Esophagus squamous epithelium (tissue), 5 donors: ENCODE measurements at regions not wholly inside any gene's neighbourhood (a gene's known extent, or its start where the extent isn't known, plus 50 kb on each side); places are given as distances from the start of the nearest gene placed in this dataset.

Experiments
- DNase-seq: peaks from one replicate; lab custom pipeline; 2025; lab: John Stamatoyannopoulos, UW
- H3K27ac ChIP-seq, 4 donors: fragments of 200-600 bp; sonication (generic); one replicate each; pipeline ENCODE4 v1.5.1; 2016 to 2019; ENCODE audit warnings: mild to moderate bottlenecking in 1 of 4
- H3K27me3 ChIP-seq, 4 donors: fragments of 200-600 bp; sonication (generic); 1 replicate in 3 of 4; 2 replicates in 1 of 4; pipeline versions ENCODE4 v1.5.1 to v1.6.0; 2017 to 2021; ENCODE audit warnings: antibody characterized with exemption in 1 of 4
- H3K36me3 ChIP-seq, 3 donors: fragments of 200-600 bp; sonication (generic); one replicate each; pipeline ENCODE4 v1.5.1; 2016 to 2019
- H3K4me1 ChIP-seq, 3 donors: fragments of 200-600 bp; sonication (generic); one replicate each; pipeline ENCODE4 v1.5.1; 2017 to 2019
- H3K4me3 ChIP-seq, 4 donors: fragments of 200-600 bp; sonication (generic); 1 replicate in 3 of 4; 2 replicates in 1 of 4; pipeline ENCODE4 v1.5.1; 2016 to 2019; ENCODE audit warnings: mild to moderate bottlenecking in 2 of 4, moderate library complexity in 1 of 4
- H3K9me3 ChIP-seq, 3 donors: fragments of 200-600 bp; sonication (generic); one replicate each; pipeline ENCODE4 v1.5.1; 2016 to 2019
- POLR2A ChIP-seq, 4 donors: fragments of 450-650 bp; IDR thresholded peaks; one replicate each; pipeline ENCODE4 v1.6.1; 2017; ENCODE audit warnings: antibody characterized with exemption in 4 of 4, mild to moderate bottlenecking in 4 of 4, moderate library complexity in 3 of 4
- WGBS, 2 donors: methylation state at CpG; one replicate each; pipeline ENCODE4 v1.1.5; 2018; 5-methylcytosine and 5-hydroxymethylcytosine counted together
- intact Hi-C: fragments of 100-400 bp; cut with DNase I; formaldehyde crosslinking; loops from one replicate; pipeline ENCODE4 v1.15.0; 2022
- TF ChIP-seq, protein P1 (sequence below), 6 experiments: fragments of 450-650 bp in 4 of 6; fragments of 200-600 bp in 2 of 6; sonication (generic) in 2 of 6; IDR thresholded peaks; one replicate each; pipeline ENCODE4 v1.5.1; 2016 to 2019; ENCODE audit warnings: antibody characterized with exemption in 6 of 6, mild to moderate bottlenecking in 4 of 6, moderate library complexity in 4 of 6
- donor health status: DM: yes; HTN: yes; CAD: no.

DNA sequence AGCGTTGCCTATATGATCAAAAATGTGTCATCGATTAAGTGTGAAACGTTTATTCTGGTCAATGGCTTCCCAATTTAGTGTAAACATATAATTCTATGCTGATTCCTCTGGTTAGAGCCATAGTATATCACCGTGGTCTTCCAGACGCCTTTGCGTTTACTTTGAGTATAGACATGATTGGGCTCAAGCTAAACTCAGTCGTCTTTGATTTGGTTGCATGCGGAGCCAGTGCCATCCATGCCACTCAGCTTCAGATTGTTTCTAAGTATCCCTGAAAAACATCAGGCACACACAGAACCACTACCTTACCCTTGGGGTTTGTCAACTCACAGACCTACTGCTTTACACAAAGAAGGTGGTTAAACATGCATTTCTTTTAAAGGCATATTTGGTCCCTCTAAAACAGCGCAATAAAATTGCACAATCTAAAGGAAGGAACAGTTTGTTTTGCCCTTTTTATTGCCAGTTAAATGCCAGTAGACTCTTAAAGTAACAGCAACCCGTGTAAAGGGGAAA, 273.6 kb upstream of the KLF6 start:
- no peak for DNase-seq
- Histone ChIP-seq H3K27ac (no peak overlapping the region), H3K36me3 (no peaks in the 10 kb centered on the region), H3K4me1 (peaks cover 5 to 30% (median 12%) of the 10 kb centered on the region in 3 donors), H3K4me3 (no peak overlapping the region), H3K27me3 (no peaks in the 10 kb centered on the region), H3K9me3 (no peaks in the 10 kb centered on the region)
- 80 to 81% methylated on average over 10 of the region's 10 CpGs for WGBS, 2 donors
- intact Hi-C loops, result no loop called here
- TF ChIP-seq, protein P1, sequence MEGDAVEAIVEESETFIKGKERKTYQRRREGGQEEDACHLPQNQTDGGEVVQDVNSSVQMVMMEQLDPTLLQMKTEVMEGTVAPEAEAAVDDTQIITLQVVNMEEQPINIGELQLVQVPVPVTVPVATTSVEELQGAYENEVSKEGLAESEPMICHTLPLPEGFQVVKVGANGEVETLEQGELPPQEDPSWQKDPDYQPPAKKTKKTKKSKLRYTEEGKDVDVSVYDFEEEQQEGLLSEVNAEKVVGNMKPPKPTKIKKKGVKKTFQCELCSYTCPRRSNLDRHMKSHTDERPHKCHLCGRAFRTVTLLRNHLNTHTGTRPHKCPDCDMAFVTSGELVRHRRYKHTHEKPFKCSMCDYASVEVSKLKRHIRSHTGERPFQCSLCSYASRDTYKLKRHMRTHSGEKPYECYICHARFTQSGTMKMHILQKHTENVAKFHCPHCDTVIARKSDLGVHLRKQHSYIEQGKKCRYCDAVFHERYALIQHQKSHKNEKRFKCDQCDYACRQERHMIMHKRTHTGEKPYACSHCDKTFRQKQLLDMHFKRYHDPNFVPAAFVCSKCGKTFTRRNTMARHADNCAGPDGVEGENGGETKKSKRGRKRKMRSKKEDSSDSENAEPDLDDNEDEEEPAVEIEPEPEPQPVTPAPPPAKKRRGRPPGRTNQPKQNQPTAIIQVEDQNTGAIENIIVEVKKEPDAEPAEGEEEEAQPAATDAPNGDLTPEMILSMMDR (IDR thresholded peaks at IDR 0.05), result no peak
- TF ChIP-seq POLR2A (IDR thresholded peaks at IDR 0.05), result no peak

DNA sequence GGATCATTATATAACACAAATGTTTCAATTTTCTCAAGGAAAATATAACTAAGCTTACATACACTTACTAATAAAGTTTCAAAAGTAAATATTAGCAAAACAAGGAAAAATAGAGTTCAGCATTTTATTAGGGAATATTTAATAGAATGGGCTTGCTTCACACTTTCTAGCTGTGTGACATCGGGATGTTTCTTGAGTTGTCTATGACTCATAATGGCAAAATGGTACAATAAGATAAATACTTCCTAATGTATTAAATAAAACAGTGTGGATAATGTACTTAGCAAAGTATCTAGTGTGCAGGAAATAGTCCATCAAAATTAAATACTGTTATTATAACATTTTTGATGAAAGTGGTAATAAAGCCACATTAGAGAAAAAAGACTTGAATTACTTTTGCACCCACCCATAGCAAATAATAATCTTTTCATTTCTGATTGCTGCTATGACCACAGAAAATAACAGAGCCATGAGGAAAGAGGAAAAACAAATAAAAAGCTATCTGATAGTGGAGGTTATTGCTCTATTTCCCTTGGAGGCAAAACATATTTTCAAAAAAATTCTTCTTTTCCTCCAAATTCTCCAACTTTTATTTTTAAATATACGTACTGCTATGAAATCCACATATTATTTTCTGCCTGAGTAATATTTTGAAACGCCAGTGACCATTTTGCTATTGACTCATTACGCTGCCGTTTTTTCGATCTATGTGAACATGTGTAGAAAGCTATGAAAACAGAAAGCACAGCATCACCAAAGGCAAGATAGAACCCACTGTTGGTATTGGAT, 272.9 kb upstream of the KLF6 start:
- H3K27ac ChIP-seq, result no peak overlapping the region
- H3K4me3 ChIP-seq, result no peak overlapping the region
- no peak for TF ChIP-seq POLR2A (IDR thresholded peaks at IDR 0.05)
- TF ChIP-seq, protein P1 (IDR thresholded peaks at IDR 0.05), result no peak

GRCh38 chr10:4057021-4057420, 272.0 kb upstream of the KLF6 start:
- peaks cover 5 to 24% (median 9%) of the 10 kb centered on the region in 3 donors for H3K4me1 ChIP-seq

More for the DNA sequence above, 272.9 kb upstream of the KLF6 start:
- H3K27me3 ChIP-seq, result no peaks in the 10 kb centered on the region
- peaks cover 5 to 29% (median 12%) of the 10 kb centered on the region in 3 donors for H3K4me1 ChIP-seq
- WGBS, 2 donors, result 78 to 81% methylated on average over 6 of the region's 6 CpGs
- no peaks in the 10 kb centered on the region for H3K9me3 ChIP-seq
- no peaks in the 10 kb centered on the region for H3K36me3 ChIP-seq
- intact Hi-C loops, result no loop called here
- no peak for DNase-seq

DNA sequence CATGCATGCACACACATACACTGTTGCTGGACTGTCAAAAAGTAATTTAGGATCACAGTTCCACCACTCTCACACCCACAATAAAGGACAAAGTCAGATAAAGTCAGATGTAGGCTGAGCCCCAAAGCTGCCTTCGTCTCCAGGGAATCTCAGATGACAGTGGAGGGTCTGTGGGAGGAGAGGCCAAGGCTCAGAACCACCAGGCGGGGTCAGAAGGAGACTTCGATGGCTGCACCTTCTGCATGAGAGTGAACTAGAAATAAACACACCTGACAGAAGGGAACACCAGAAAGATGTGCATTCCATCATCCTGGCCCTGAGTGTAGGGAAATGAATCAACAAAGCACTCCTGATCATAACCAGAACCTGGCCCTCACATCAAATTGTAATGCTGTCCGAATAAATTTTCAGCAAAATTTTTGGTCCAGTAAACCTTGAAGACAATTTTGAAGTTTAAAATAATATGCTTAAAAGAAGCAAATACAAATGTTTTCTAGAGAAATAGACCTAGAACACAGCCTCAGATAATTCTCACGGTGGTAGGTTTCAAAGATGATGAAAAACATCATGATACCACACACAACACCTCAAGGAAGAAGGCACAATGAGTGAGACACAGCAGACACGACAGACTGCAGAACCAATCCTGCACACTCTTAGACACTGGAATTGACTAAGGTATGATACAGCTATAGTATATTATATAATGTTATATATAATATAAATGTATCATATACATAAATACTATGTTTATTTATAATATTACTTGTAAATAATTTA, 269.8 kb upstream of the KLF6 start:
- TF ChIP-seq POLR2A (IDR thresholded peaks at IDR 0.05), result no peak
- TF ChIP-seq, protein P1 (IDR thresholded peaks at IDR 0.05), result no peak
- WGBS, 2 donors, result 86 to 93% methylated on average over 5 to 6 of the region's 6 CpGs
- H3K27me3 ChIP-seq, result no peaks in the 10 kb centered on the region
- no peak overlapping the region for H3K27ac ChIP-seq
- DNase-seq, result no peak
- intact Hi-C loops, result no loop called here
- no peaks in the 10 kb centered on the region for H3K9me3 ChIP-seq
- H3K4me1 ChIP-seq, result peaks cover 0 to 24% (median 13%) of the 10 kb centered on the region in 3 donors
- no peaks in the 10 kb centered on the region for H3K36me3 ChIP-seq
- no peak overlapping the region for H3K4me3 ChIP-seq

More at GRCh38 chr10:4057021-4057420, 272.0 kb upstream of the KLF6 start:
- TF ChIP-seq POLR2A (IDR thresholded peaks at IDR 0.05), result no peak
- TF ChIP-seq, protein P1 (IDR thresholded peaks at IDR 0.05), result no peak
- Histone ChIP-seq H3K36me3 (no peaks in the 10 kb centered on the region), H3K9me3 (no peaks in the 10 kb centered on the region), H3K4me3 (no peak overlapping the region), H3K27me3 (no peaks in the 10 kb centered on the region), H3K27ac (no peak overlapping the region)
- no peak for DNase-seq
- 83 to 91% methylated on average over 5 to 6 of the region's 6 CpGs for WGBS, 2 donors
- intact Hi-C loops, result no loop called here

DNA sequence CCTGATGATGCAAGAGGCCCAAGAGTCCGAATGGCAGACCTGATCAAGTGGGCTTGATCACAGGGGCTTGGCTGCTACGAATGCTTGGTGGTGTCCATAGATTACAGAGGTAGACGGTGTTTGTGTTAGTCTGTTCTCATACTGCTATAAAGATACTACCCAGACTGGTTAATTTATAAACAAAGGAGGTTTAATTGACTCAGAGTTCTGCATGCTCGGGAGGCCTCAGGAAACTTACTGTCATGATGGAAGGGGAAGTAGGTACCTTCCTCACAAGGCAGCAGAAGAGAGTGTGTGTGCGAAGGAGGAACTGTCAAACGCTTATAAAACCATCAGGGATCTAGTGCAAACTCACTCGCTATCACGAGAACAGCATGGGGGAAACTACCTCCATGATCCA, 268.9 kb upstream of the KLF6 start:
- no peaks in the 10 kb centered on the region for H3K27me3 ChIP-seq
- no peaks in the 10 kb centered on the region for H3K36me3 ChIP-seq
- no peaks in the 10 kb centered on the region for H3K9me3 ChIP-seq
- intact Hi-C loops, result no loop called here
- no peak for DNase-seq
- H3K27ac ChIP-seq, result no peak overlapping the region
- H3K4me3 ChIP-seq, result no peak overlapping the region
- no peak for TF ChIP-seq POLR2A (IDR thresholded peaks at IDR 0.05)
- 66 to 83% methylated on average over 7 to 8 of the region's 8 CpGs for WGBS, 2 donors
- peaks cover 0 to 19% (median 13%) of the 10 kb centered on the region in 3 donors for H3K4me1 ChIP-seq
